Spinal cord (tissue), 9 donors: ENCODE measurements at regions not wholly inside any gene's neighbourhood (a gene's known extent, or its start where the extent isn't known, plus 50 kb on each side); places are given as distances from the start of the nearest gene placed in this dataset.

ENCODE experiments used
- DNase-seq, 6 donors: peaks; one replicate each; pipeline versions ENCODE4 v3.0.0 to v3.0.0-alpha.2; 2013 to 2015; ENCODE audit warnings: low spot score in 6 of 6, low read depth in 4 of 6
- H3K27ac ChIP-seq: one replicate; pipeline ENCODE4 v1.5.1; 2013; ENCODE audit warnings: low read depth, low read length, control low read depth
- H3K27me3 ChIP-seq: one replicate; pipeline ENCODE4 v1.6.1; 2013; ENCODE audit warnings: low read length; ENCODE audit not compliant: control insufficient read depth, insufficient read depth
- H3K36me3 ChIP-seq: one replicate; pipeline ENCODE4 v1.6.1; 2013; ENCODE audit warnings: low read length; ENCODE audit not compliant: control insufficient read depth, insufficient read depth
- H3K4me1 ChIP-seq: one replicate; pipeline ENCODE4 v1.6.1; 2013; ENCODE audit warnings: low read length; ENCODE audit not compliant: control insufficient read depth, insufficient read depth
- H3K4me3 ChIP-seq: one replicate; pipeline ENCODE4 v1.5.1; 2013; ENCODE audit warnings: low read depth, low read length, control low read depth
- H3K9me3 ChIP-seq: one replicate; pipeline ENCODE4 v1.6.1; 2013; ENCODE audit warnings: low read length; ENCODE audit not compliant: control insufficient read depth, insufficient read depth
- WGBS: methylation state at CpG from one replicate; pipeline ENCODE4 v1.1.5; 2013; ENCODE audit warnings: missing lambda C conversion rate; ENCODE audit not compliant: insufficient coverage; 5-methylcytosine and 5-hydroxymethylcytosine counted together
- donor health status: healthy.

GRCh38 chr4:73929278-73929677, 52.5 kb downstream of the PF4 start:
- H3K27ac ChIP-seq: no peak overlapping the region
- H3K9me3 ChIP-seq: no peaks in the 10 kb centered on the region
- H3K4me1 ChIP-seq: no peaks in the 10 kb centered on the region
- no CpG with 5 or more reads among the region's 4 CpGs for WGBS
- no peaks in the 10 kb centered on the region for H3K36me3 ChIP-seq
- no peak for DNase-seq
- no peak overlapping the region for H3K4me3 ChIP-seq
- no peaks in the 10 kb centered on the region for H3K27me3 ChIP-seq

- H3K27ac ChIP-seq: no peak overlapping the region
- WGBS: no CpG with 5 or more reads among the region's 1 CpG
- no peak overlapping the region for H3K4me3 ChIP-seq
- no peaks in the 10 kb centered on the region for H3K27me3 ChIP-seq
- no peaks in the 10 kb centered on the region for H3K4me1 ChIP-seq
- no peaks in the 10 kb centered on the region for H3K9me3 ChIP-seq
- H3K36me3 ChIP-seq: no peaks in the 10 kb centered on the region
- no peak for DNase-seq
Observed at GRCh38 chr4:73923631-73923937, 54.4 kb downstream of the CXCL1 start.

- DNase-seq: peak in 3 of 6 donors; percentile 22 to 62 (median 47)
- Histone ChIP-seq H3K4me3 (no peak overlapping the region), H3K36me3 (no peaks in the 10 kb centered on the region), H3K4me1 (no peaks in the 10 kb centered on the region), H3K9me3 (no peaks in the 10 kb centered on the region), H3K27ac (no peak overlapping the region), H3K27me3 (no peaks in the 10 kb centered on the region)
- WGBS: no CpG with 5 or more reads among the region's 1 CpG
Observed at GRCh38 chr4:73922766-73923630, 53.8 kb downstream of the CXCL1 start.

DNA sequence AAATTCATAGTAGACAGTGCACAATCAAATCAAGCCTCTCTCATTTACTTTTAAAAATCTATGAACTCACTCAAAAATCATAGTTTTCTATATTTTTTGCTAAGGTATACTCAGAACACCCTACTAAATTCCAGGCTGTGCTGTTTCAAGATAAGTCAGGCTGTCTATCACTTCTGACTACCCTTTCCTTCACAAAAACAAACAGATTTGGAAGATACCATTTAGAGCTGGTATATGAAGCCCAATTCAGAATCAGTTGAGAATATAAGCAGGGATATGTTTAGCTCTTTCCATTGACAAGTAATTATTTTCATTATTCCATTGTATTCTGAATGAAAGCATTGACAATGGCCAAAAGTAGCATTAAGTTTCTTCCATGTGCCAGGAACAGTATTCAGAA, 53.1 kb downstream of the CXCL1 start:
- H3K4me1 ChIP-seq: no peaks in the 10 kb centered on the region
- no peak overlapping the region for H3K27ac ChIP-seq
- no peak overlapping the region for H3K4me3 ChIP-seq
- H3K27me3 ChIP-seq: no peaks in the 10 kb centered on the region
- no peaks in the 10 kb centered on the region for H3K36me3 ChIP-seq
- DNase-seq: no peak
- no peaks in the 10 kb centered on the region for H3K9me3 ChIP-seq
